Parathyroid adenoma (tissue), 2 donors: ENCODE measurements at regions not wholly inside any gene's neighbourhood (a gene's known extent, or its start where the extent isn't known, plus 50 kb on each side); places are given as distances from the start of the nearest gene placed in this dataset.

ENCODE experiments used
- H2AFZ ChIP-seq: fragments of 300-600 bp; sonication (generic); one replicate; pipeline ENCODE4 v1.7.0; 2017; ENCODE audit warnings: antibody characterized with exemption, mild to moderate bottlenecking
- H3K27ac ChIP-seq: fragments of 300-600 bp; sonication (generic); one replicate; pipeline ENCODE4 v1.7.0; 2017
- H3K27me3 ChIP-seq: fragments of 300-600 bp; sonication (generic); one replicate; pipeline ENCODE4 v1.7.0; 2017; ENCODE audit warnings: low read length; ENCODE audit not compliant: control insufficient read depth, insufficient read depth
- H3K36me3 ChIP-seq: fragments of 300-600 bp; sonication (generic); one replicate; pipeline ENCODE4 v1.7.0; 2017; ENCODE audit warnings: low read length; ENCODE audit not compliant: control insufficient read depth, insufficient read depth
- H3K4me1 ChIP-seq: fragments of 300-600 bp; sonication (generic); one replicate; pipeline ENCODE4 v1.7.0; 2017; ENCODE audit warnings: control low read depth
- H3K4me2 ChIP-seq: fragments of 300-600 bp; sonication (generic); one replicate; pipeline ENCODE4 v1.7.0; 2017; ENCODE audit warnings: low read length
- H3K4me3 ChIP-seq: fragments of 300-600 bp; sonication (generic); one replicate; pipeline ENCODE4 v1.7.0; 2017; ENCODE audit warnings: low read depth, low read length
- H3K79me2 ChIP-seq: fragments of 300-600 bp; sonication (generic); one replicate; pipeline ENCODE4 v1.7.0; 2017; ENCODE audit warnings: control low read depth
- H3K9ac ChIP-seq: fragments of 300-600 bp; sonication (generic); one replicate; pipeline ENCODE4 v1.7.0; 2017; ENCODE audit warnings: mild to moderate bottlenecking
- H3K9me3 ChIP-seq: fragments of 300-600 bp; sonication (generic); one replicate; pipeline ENCODE4 v1.7.0; 2017; ENCODE audit warnings: low read length; ENCODE audit not compliant: control insufficient read depth
- CTCF ChIP-seq: fragments of 300-600 bp; sonication (generic); IDR thresholded peaks from one replicate; pipeline ENCODE4 v1.7.0; 2017; ENCODE audit warnings: antibody characterized with exemption, mild to moderate bottlenecking
- donor health status: primary hyperparathyroidism.

- H3K4me2 ChIP-seq = no peak overlapping the region
- H3K27ac ChIP-seq = no peak overlapping the region
- no peak overlapping the region for H3K9ac ChIP-seq
- H2AFZ ChIP-seq = no peak overlapping the region
- no peak for TF ChIP-seq CTCF
- no peaks in the 10 kb centered on the region for H3K9me3 ChIP-seq
- H3K4me1 ChIP-seq = no peaks in the 10 kb centered on the region
- no peaks in the 10 kb centered on the region for H3K36me3 ChIP-seq
- no peaks in the 10 kb centered on the region for H3K79me2 ChIP-seq
- no peak overlapping the region for H3K4me3 ChIP-seq
- H3K27me3 ChIP-seq = no peaks in the 10 kb centered on the region
Measured at GRCh38 chr2:184363213-184363612, 235.1 kb upstream of the ZNF804A start.

- Histone ChIP-seq H3K9ac (no peak overlapping the region), H3K27ac (no peak overlapping the region), H3K4me3 (no peak overlapping the region), H3K9me3 (no peaks in the 10 kb centered on the region), H3K79me2 (no peaks in the 10 kb centered on the region), H3K4me1 (no peaks in the 10 kb centered on the region), H3K4me2 (no peak overlapping the region), H3K27me3 (no peaks in the 10 kb centered on the region), H2AFZ (no peak overlapping the region), H3K36me3 (no peaks in the 10 kb centered on the region)
- TF ChIP-seq CTCF = no peak
Measured at GRCh38 chr2:184367211-184367610, 231.1 kb upstream of the ZNF804A start.

GRCh38 chr2:184369307-184369706 lies 229.0 kb upstream of the ZNF804A start:
- no peak overlapping the region for H3K9ac ChIP-seq
- H2AFZ ChIP-seq = no peak overlapping the region
- H3K4me1 ChIP-seq = no peaks in the 10 kb centered on the region
- H3K9me3 ChIP-seq = no peaks in the 10 kb centered on the region
- no peak overlapping the region for H3K27ac ChIP-seq
- H3K4me2 ChIP-seq = no peak overlapping the region
- H3K4me3 ChIP-seq = no peak overlapping the region
- H3K79me2 ChIP-seq = no peaks in the 10 kb centered on the region
- H3K27me3 ChIP-seq = no peaks in the 10 kb centered on the region
- no peak for TF ChIP-seq CTCF
- no peaks in the 10 kb centered on the region for H3K36me3 ChIP-seq

GRCh38 chr2:184370954-184371353 lies 227.4 kb upstream of the ZNF804A start:
- no peaks in the 10 kb centered on the region for H3K9me3 ChIP-seq
- no peak overlapping the region for H3K4me2 ChIP-seq
- no peaks in the 10 kb centered on the region for H3K79me2 ChIP-seq
- no peak overlapping the region for H3K4me3 ChIP-seq
- no peak overlapping the region for H3K27ac ChIP-seq
- H3K36me3 ChIP-seq = no peaks in the 10 kb centered on the region
- no peak overlapping the region for H2AFZ ChIP-seq
- TF ChIP-seq CTCF = no peak
- no peaks in the 10 kb centered on the region for H3K27me3 ChIP-seq
- H3K4me1 ChIP-seq = no peaks in the 10 kb centered on the region
- H3K9ac ChIP-seq = no peak overlapping the region

GRCh38 chr2:184371641-184372040 lies 226.7 kb upstream of the ZNF804A start:
- H3K4me3 ChIP-seq = no peak overlapping the region
- H3K27ac ChIP-seq = no peak overlapping the region
- no peaks in the 10 kb centered on the region for H3K27me3 ChIP-seq
- no peak overlapping the region for H3K9ac ChIP-seq
- no peaks in the 10 kb centered on the region for H3K36me3 ChIP-seq
- TF ChIP-seq CTCF = no peak
- no peaks in the 10 kb centered on the region for H3K9me3 ChIP-seq
- H3K79me2 ChIP-seq = no peaks in the 10 kb centered on the region
- no peak overlapping the region for H3K4me2 ChIP-seq
- H3K4me1 ChIP-seq = no peaks in the 10 kb centered on the region
- no peak overlapping the region for H2AFZ ChIP-seq
